HG03280 (cell line): ENCODE measurements at regions not wholly inside any gene's neighbourhood (a gene's known extent, or its start where the extent isn't known, plus 50 kb on each side); places are given as distances from the start of the nearest gene placed in this dataset.
"Not testable (repeated sequence)": the region's sequence is repeated elsewhere in the genome, so short reads cannot be mapped to it uniquely, and the experiment has no call there.

ENCODE experiments used
- ATAC-seq: cut with Tn5 transposase; IDR thresholded peaks from one replicate; pipeline ENCODE4 v1.9.1; 2021; ENCODE audit warnings: mild to moderate bottlenecking, moderate library complexity; ENCODE audit not compliant: unreplicated experiment

GRCh38 chr1:25134801-25135461, 97.4 kb downstream of the SYF2 start:
- ATAC-seq: no peak

- no peak for ATAC-seq
These were observed 98.0 kb downstream of the SYF2 start for GRCh38 chr1:25134307-25134706.

- no peak for ATAC-seq
These were observed 100.5 kb downstream of the SYF2 start for GRCh38 chr1:25131794-25132193.

- no peak for ATAC-seq
These were observed 101.4 kb downstream of the SYF2 start for GRCh38 chr1:25130895-25131294.

GRCh38 chr1:25129380-25129779, 102.9 kb downstream of the SYF2 start:
- ATAC-seq: no peak

GRCh38 chr1:25128121-25128621, 104.1 kb downstream of the SYF2 start:
- ATAC-seq: no peak

GRCh38 chr1:25126562-25126961, 105.7 kb downstream of the SYF2 start:
- no peak for ATAC-seq

GRCh38 chr1:25123551-25123950, 108.8 kb downstream of the SYF2 start:
- ATAC-seq: no peak

GRCh38 chr1:25122747-25123146, 109.6 kb downstream of the SYF2 start:
- ATAC-seq: no peak

GRCh38 chr1:25120281-25120680, 112.0 kb downstream of the SYF2 start:
- no peak for ATAC-seq

- ATAC-seq: no peak
These were observed 113.8 kb downstream of the SYF2 start for GRCh38 chr1:25118546-25118945.

- ATAC-seq: no peak
These were observed 115.0 kb downstream of the SYF2 start for GRCh38 chr1:25117233-25117823.

- no peak for ATAC-seq
These were observed 115.5 kb downstream of the SYF2 start for GRCh38 chr1:25116832-25117231.

GRCh38 chr1:25116117-25116516, 116.2 kb downstream of the SYF2 start:
- ATAC-seq: not testable (repeated sequence)

GRCh38 chr1:25113731-25114130, 118.6 kb downstream of the SYF2 start:
- ATAC-seq: no peak

- no peak for ATAC-seq
These were observed 119.2 kb downstream of the SYF2 start for GRCh38 chr1:25113086-25113485.

GRCh38 chr1:25112400-25112799, 119.9 kb downstream of the SYF2 start:
- ATAC-seq: no peak

GRCh38 chr1:25111706-25112105, 120.6 kb downstream of the SYF2 start:
- ATAC-seq: no peak

- no peak for ATAC-seq
These were observed 121.8 kb downstream of the SYF2 start for GRCh38 chr1:25110485-25110884.

GRCh38 chr1:25110036-25110435, 122.3 kb downstream of the SYF2 start:
- no peak for ATAC-seq

- no peak for ATAC-seq
These were observed 122.8 kb downstream of the SYF2 start for GRCh38 chr1:25109531-25109951.

- ATAC-seq: no peak
These were observed 124.7 kb downstream of the SYF2 start for GRCh38 chr1:25107643-25108010.
